NCI-H524 (cell line): ENCODE measurements at regions not wholly inside any gene's neighbourhood (a gene's known extent, or its start where the extent isn't known, plus 50 kb on each side); places are given as distances from the start of the nearest gene placed in this dataset.
"Not testable (repeated sequence)": the region's sequence is repeated elsewhere in the genome, so short reads cannot be mapped to it uniquely, and the experiment has no call there.

Experiments used
- DNase-seq, 2 experiments: peaks; one replicate each; lab custom pipeline; 2025; lab: John Stamatoyannopoulos, UW

- no peak for DNase-seq
These were observed 437.9 kb upstream of the UBE2E3 start for GRCh38 chr2:180542511-180542910.

GRCh38 chr2:180540761-180541160 lies 439.6 kb upstream of the UBE2E3 start:
- DNase-seq: no peak

- DNase-seq: no peak
These were observed 440.9 kb upstream of the UBE2E3 start for GRCh38 chr2:180539541-180539940.

GRCh38 chr2:180535289-180535688 lies 445.1 kb upstream of the UBE2E3 start:
- no peak for DNase-seq

- DNase-seq: not testable (repeated sequence)
These were observed 448.6 kb upstream of the UBE2E3 start for GRCh38 chr2:180531787-180532186.

GRCh38 chr2:180524499-180524898 lies 455.9 kb upstream of the UBE2E3 start:
- peak; percentile 9 to 60 for DNase-seq

GRCh38 chr2:180523621-180524340 lies 456.6 kb upstream of the UBE2E3 start:
- no peak for DNase-seq

GRCh38 chr2:180520921-180521581 lies 459.4 kb upstream of the UBE2E3 start:
- DNase-seq: no peak

- DNase-seq: peak in 1 of 2 experiments; percentile 11
These were observed 460.2 kb upstream of the UBE2E3 start for GRCh38 chr2:180520206-180520605.

- no peak for DNase-seq
These were observed 461.1 kb upstream of the UBE2E3 start for GRCh38 chr2:180519276-180519675.

GRCh38 chr2:180516232-180516631 lies 464.2 kb upstream of the UBE2E3 start:
- peak in 1 of 2 experiments; percentile 3 for DNase-seq

- no peak for DNase-seq
These were observed 467.0 kb upstream of the UBE2E3 start for GRCh38 chr2:180513389-180513788.

- DNase-seq: no peak
These were observed 471.9 kb upstream of the UBE2E3 start for GRCh38 chr2:180508458-180508857.

GRCh38 chr2:180507028-180507427 lies 473.4 kb upstream of the UBE2E3 start:
- no peak for DNase-seq

GRCh38 chr2:180505203-180505602 lies 475.2 kb upstream of the UBE2E3 start:
- no peak for DNase-seq

GRCh38 chr2:180497621-180498152 lies 482.7 kb upstream of the UBE2E3 start:
- DNase-seq: no peak

- DNase-seq: no peak
These were observed 484.8 kb upstream of the UBE2E3 start for GRCh38 chr2:180495606-180496005.

- DNase-seq: no peak
These were observed 486.1 kb upstream of the UBE2E3 start for GRCh38 chr2:180494286-180494685.

GRCh38 chr2:180482696-180483095 lies 475.6 kb upstream of the CWC22 start:
- DNase-seq: no peak

- no peak for DNase-seq
These were observed 474.9 kb upstream of the CWC22 start for GRCh38 chr2:180481998-180482397.

- no peak for DNase-seq
These were observed 471.8 kb upstream of the CWC22 start for GRCh38 chr2:180478883-180479282.

- peak; percentile 8 to 69 for DNase-seq
These were observed 467.6 kb upstream of the CWC22 start for GRCh38 chr2:180474716-180475115.

- DNase-seq: no peak
These were observed 466.4 kb upstream of the CWC22 start for GRCh38 chr2:180473456-180473855.
